Glutamatergic neuron (in vitro differentiated cells): ENCODE measurements at regions not wholly inside any gene's neighbourhood (a gene's known extent, or its start where the extent isn't known, plus 50 kb on each side); places are given as distances from the start of the nearest gene placed in this dataset.

ENCODE experiments used
- DNase-seq: peaks from one replicate; pipeline ENCODE4 v3.0.0; 2022
- H3K27ac Mint-ChIP-seq: one replicate; pipeline ENCODE4 v1.8.0; 2020; ENCODE audit warnings: mild to moderate bottlenecking, mixed read lengths, inconsistent platforms; ENCODE audit not compliant: unreplicated experiment
- H3K27me3 Mint-ChIP-seq: one replicate; pipeline ENCODE4 v1.8.0; 2020; ENCODE audit warnings: mild to moderate bottlenecking, moderate library complexity, mixed read lengths, inconsistent platforms; ENCODE audit not compliant: unreplicated experiment
- H3K36me3 Mint-ChIP-seq: one replicate; pipeline ENCODE4 v1.8.0; 2020; ENCODE audit warnings: mild to moderate bottlenecking, mixed read lengths, inconsistent platforms; ENCODE audit not compliant: unreplicated experiment
- H3K4me1 Mint-ChIP-seq: one replicate; pipeline ENCODE4 v1.8.0; 2020; ENCODE audit warnings: mild to moderate bottlenecking, low read depth, mixed read lengths, inconsistent platforms; ENCODE audit not compliant: unreplicated experiment
- H3K4me3 Mint-ChIP-seq: one replicate; pipeline ENCODE4 v1.8.0; 2020; ENCODE audit warnings: mild to moderate bottlenecking, mixed read lengths, inconsistent platforms; ENCODE audit not compliant: unreplicated experiment
- H3K9me3 Mint-ChIP-seq: one replicate; pipeline ENCODE4 v1.8.0; 2020; ENCODE audit warnings: mild to moderate bottlenecking, moderate library complexity, mixed read lengths, inconsistent platforms; ENCODE audit not compliant: unreplicated experiment
- TF ChIP-seq, protein P1 (sequence below): fragments of 200-600 bp; sonication (generic); IDR thresholded peaks from one replicate; pipeline ENCODE4 v1.5.0; 2021; ENCODE audit not compliant: partially characterized antibody, unreplicated experiment

DNA sequence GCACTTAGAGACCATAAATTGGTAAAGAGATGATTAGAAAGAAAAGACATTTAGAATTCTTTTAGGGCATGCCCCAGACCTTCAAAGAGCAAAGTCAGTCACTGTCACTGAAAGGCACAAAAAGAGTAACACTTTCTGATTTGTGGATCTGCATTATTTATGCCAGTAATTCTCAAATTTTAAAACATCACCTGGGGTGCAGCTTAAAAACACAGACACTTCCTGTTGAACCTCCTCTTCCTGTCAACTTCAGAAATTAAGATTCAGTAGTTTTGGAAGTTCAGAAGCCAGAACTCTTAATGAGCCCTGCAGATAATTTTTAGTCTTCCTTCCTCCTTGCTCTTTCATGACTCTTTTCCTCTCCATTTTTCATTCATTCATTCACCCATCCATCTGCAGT is 137.5 kb downstream of the NRN1 start:
- DNase-seq: no peak
- H3K4me3 Mint-ChIP-seq: no peak overlapping the region
- peaks cover 15% of the 10 kb centered on the region for H3K36me3 Mint-ChIP-seq
- no peaks in the 10 kb centered on the region for H3K27me3 Mint-ChIP-seq
- peaks cover 10% of the 10 kb centered on the region for H3K4me1 Mint-ChIP-seq
- no peak overlapping the region for H3K27ac Mint-ChIP-seq
- peaks cover 8% of the 10 kb centered on the region for H3K9me3 Mint-ChIP-seq
- TF ChIP-seq, protein P1, sequence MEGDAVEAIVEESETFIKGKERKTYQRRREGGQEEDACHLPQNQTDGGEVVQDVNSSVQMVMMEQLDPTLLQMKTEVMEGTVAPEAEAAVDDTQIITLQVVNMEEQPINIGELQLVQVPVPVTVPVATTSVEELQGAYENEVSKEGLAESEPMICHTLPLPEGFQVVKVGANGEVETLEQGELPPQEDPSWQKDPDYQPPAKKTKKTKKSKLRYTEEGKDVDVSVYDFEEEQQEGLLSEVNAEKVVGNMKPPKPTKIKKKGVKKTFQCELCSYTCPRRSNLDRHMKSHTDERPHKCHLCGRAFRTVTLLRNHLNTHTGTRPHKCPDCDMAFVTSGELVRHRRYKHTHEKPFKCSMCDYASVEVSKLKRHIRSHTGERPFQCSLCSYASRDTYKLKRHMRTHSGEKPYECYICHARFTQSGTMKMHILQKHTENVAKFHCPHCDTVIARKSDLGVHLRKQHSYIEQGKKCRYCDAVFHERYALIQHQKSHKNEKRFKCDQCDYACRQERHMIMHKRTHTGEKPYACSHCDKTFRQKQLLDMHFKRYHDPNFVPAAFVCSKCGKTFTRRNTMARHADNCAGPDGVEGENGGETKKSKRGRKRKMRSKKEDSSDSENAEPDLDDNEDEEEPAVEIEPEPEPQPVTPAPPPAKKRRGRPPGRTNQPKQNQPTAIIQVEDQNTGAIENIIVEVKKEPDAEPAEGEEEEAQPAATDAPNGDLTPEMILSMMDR: no peak

DNA sequence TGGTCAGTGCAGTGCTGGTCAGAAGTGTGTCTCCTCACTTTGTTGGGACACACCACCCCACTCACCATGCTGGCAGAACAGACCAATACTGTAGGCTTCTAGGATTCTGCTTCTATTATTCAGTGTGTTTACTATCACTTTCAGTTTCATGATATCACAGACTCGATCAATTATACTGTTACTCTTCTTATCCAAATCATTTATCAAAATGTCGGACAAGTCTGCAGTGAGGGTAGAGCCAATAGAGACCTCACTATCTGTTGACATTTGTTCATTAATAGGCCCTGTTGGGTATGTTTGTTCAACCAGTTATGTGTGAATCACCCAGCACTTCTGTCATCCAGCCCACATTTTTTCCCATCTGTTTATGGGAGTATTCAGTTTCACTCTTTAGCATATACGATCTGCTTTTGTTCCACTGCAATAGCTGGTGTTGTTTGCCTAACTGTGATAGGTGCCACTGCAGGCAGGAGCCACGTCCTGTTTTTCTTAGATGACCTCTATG is 140.1 kb downstream of the NRN1 start:
- H3K4me3 Mint-ChIP-seq: no peak overlapping the region
- H3K27ac Mint-ChIP-seq: peak overlapping the region; percentile 8
- H3K36me3 Mint-ChIP-seq: peaks cover 11% of the 10 kb centered on the region
- TF ChIP-seq, protein P1: no peak
- no peaks in the 10 kb centered on the region for H3K27me3 Mint-ChIP-seq
- H3K4me1 Mint-ChIP-seq: peaks cover 10% of the 10 kb centered on the region
- no peak for DNase-seq
- peaks cover 3% of the 10 kb centered on the region for H3K9me3 Mint-ChIP-seq

DNA sequence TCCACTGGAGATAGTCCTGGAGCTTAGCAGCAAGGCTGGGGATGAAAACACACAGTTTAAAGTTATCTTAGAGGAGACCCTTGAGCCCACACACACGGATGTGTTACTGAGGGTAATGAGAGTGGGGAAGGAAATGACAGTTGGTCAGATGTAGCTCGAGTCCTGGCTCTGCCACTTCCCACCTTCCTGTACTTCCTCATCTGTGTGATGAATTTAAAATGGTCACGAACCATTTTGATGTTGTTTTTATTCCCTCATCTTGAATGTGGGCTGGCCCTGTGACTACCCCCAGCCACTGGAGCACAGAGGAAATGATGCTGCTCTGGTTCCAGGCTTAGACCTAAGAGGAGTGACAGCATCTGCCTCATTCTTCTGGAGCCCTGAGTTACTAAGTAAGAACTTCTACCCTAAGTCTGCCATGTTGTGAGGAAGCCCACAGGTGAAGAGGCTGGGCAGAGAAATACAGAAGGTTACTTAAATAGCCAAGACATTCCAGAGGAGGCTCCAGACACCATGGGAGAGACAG is 141.2 kb downstream of the NRN1 start:
- Mint-ChIP-seq H3K36me3 (peaks cover 10% of the 10 kb centered on the region), H3K4me3 (no peak overlapping the region), H3K27me3 (no peaks in the 10 kb centered on the region), H3K9me3 (peaks cover 2% of the 10 kb centered on the region), H3K4me1 (peaks cover 10% of the 10 kb centered on the region), H3K27ac (no peak overlapping the region)
- TF ChIP-seq, protein P1: no peak
- no peak for DNase-seq

- peaks cover 3% of the 10 kb centered on the region for H3K27me3 Mint-ChIP-seq
- DNase-seq: no peak
These were observed 145.9 kb downstream of the NRN1 start for GRCh38 chr6:5860849-5861248.

More at GRCh38 chr6:5860849-5861248, 145.9 kb downstream of the NRN1 start:
- Mint-ChIP-seq H3K4me3 (no peak overlapping the region), H3K4me1 (peaks cover 16% of the 10 kb centered on the region), H3K9me3 (peaks cover 8% of the 10 kb centered on the region), H3K27ac (no peak overlapping the region), H3K36me3 (peaks cover 11% of the 10 kb centered on the region)
- TF ChIP-seq, protein P1: no peak
